NCI-H1417 treated with DMSO at 0.1 percent for 48 hours (cell line): ENCODE measurements at regions not wholly inside any gene's neighbourhood (a gene's known extent, or its start where the extent isn't known, plus 50 kb on each side); places are given as distances from the start of the nearest gene placed in this dataset.

ENCODE experiments used
- DNase-seq: peaks from one replicate; lab custom pipeline; 2025; lab: John Stamatoyannopoulos, UW

GRCh38 chr3:147589016-147589415 is 179.9 kb downstream of the ZIC1 start:
- DNase-seq = no peak

DNA sequence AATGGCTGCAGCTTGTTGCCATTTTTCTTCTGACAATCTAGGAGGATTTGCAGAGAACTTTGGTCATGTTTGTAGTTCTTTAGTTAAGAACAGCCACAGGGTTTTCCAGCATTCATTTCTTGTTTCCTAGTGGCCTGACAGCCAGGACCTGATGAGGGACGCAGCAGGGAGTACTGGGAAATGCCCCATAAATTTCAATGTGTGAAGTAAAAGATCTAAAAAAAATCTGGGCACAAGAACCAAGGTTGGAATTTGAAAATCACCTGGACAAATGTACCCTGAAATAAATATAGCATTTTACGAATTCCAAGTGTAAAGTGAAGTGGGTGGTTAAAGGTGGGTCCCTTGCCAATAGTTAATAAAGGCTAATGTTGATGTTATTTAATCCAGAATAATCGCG is 195.0 kb downstream of the ZIC1 start:
- no peak for DNase-seq

GRCh38 chr3:147613725-147614124 is 204.6 kb downstream of the ZIC1 start:
- no peak for DNase-seq

- DNase-seq = no peak
Measured at GRCh38 chr3:147614210-147614609, 205.0 kb downstream of the ZIC1 start.

- no peak for DNase-seq
Measured at GRCh38 chr3:147615035-147615434, 205.9 kb downstream of the ZIC1 start.

DNA sequence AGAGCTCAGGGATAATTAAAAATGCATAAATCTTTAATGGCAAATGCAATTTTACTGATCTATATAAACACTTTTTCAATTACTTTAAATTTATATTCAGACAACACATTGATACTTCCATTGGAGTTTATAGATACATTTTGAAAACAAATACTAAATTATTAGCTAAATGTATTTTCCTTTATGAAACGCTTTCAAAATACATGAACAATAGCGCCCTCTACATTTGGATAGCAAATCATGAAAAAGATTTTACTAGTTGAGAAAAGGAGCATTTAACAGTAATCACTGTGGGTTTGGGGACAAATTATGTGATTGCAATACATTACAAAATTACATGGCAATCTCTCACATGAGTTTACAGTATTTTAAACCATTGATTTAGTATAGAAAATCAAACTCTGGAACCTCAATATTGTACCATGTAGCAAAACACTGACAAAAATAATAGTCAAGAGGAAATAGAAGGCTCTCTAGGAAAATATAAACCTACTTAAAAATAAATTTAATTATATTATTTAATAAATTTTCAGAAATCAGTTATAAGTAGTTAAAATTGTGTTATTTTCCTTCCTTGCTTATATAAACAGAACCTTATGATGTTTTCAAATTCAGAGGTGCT is 207.9 kb downstream of the ZIC1 start:
- no peak for DNase-seq

DNA sequence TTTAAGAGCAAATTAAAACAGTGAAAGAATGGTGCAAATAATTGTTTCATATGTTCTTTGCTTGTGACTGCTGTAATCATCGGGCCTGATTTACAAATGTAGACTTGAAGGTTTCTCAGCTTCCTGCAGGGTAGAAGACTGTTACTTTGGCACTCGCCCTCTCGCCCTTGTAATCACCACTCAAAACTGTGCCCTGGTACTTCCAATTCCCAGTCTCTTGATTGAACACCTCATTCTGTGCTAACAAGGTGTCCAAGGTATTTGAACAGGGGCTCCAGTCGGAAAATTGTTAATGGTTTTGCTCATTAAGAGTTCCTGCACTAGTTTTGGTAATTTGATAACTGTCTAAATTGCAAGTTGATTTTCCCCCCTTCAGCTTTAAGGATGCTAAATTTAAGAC is 209.5 kb downstream of the ZIC1 start:
- no peak for DNase-seq

GRCh38 chr3:147619921-147620560 is 210.9 kb downstream of the ZIC1 start:
- DNase-seq = no peak

DNA sequence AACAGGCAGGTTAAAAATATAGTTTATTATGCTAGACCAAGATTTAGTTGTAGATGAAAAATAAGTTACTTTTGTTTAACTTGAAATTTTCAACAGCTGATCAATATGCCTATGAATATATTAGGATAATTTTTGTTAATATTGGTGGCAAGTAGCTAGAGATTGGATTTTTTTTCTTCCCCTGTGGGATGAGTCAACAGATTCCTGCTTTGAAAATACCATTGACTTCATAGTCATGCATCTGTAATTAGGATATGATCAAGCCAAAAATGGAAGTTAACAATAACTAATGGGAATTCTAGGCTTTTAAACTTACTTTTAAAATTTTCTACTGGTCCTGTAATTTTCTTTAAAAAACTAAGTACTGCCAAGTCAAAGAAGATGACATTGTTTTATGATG is 211.7 kb downstream of the ZIC1 start:
- DNase-seq = no peak

DNA sequence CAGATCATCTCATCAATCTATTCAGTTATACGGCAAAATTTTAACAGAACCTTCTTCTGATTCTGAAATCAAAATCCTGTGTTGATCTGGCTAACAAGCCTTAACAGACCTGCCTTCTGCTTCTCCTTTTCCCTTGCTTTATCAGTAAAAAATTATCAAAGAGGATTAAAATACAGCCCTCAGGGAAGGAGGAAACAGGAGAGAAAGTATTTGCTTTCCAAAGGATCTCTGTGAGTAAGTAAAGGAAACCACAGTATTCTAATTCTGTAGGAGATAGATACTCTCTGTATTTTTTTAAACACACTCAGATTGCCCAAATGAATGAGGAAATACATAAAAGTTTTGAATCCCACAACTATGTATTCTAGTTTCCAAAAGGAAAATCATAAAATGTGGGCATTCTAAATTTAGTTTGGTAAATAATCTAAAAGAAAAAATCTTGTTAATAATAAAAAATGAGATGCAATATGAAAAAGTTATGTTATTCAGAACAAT is 221.8 kb downstream of the ZIC1 start:
- no peak for DNase-seq

- no peak for DNase-seq
Measured at GRCh38 chr3:147640781-147641180, 231.6 kb downstream of the ZIC1 start.

DNA sequence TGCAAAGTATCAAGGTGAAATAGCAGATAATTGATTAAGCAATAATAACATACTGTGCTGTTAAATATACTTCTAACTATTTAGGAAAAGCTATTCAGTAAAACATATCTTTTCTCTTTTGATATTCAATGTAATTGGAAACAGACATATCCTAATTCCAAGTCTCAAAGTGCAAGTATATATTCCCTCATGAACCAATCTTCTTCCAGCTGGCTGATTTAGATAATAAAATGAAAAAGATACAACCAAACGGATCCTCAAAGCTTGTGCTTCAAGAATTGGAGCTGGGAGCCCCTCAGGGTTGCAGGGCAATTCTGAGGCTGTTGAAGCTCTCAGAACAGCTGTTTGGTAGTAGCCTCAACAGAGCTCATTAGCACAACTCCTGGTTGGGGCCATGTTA is 236.6 kb downstream of the ZIC1 start:
- DNase-seq = no peak

DNA sequence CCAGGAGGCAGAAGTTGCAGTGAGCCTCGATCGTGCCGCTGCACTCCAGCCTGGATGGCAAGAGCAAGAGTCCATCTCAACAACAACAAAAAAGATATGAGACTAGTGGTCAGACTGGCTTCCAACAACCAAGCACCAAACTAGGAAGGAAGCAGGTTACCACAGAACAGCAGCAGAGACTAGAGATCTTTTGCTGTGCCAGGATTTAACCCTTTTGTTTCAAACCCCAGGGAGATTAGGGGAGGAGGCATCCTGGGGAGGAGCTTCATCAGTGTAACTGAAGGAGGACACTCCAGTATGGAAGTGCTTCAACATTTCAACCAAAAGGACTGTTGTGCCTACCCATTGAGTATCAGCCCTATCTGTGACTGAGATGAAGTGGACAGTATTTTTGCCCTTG is 240.3 kb downstream of the ZIC1 start:
- no peak for DNase-seq

- no peak for DNase-seq
Measured at GRCh38 chr3:147651107-147651778, 242.1 kb downstream of the ZIC1 start.

DNA sequence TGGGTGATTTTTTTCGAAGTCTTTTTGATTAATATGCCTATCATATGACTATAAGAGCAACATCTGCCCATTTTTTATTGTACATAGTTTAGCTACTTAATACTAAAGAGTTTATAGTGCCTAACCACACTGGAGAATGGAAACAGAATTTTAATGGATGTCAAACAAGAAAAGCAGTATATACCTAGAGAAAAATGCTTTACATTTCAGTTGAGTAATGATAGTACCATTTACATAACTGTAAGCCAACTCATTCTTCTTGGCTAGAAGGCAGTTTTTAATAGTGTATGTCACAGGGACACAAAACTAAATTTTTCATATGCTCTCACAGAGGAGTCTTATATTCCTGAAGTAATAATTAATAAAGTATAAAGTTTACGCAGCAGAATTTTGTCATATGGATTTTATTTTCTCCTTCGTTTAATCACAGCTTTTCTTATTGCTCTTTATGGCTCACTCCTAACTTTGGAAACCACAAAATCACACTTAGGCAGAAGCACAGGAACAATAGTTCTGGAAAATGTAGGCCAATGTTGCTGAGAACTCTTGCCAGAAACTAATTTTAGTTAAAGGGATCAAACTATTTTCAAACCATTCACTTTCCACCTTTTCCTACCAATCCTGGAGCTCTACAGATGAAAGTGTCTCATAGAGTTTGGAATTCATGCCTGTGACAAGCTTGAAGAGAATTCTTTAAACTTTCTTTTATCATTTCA is 243.6 kb downstream of the ZIC1 start:
- DNase-seq = no peak

DNA sequence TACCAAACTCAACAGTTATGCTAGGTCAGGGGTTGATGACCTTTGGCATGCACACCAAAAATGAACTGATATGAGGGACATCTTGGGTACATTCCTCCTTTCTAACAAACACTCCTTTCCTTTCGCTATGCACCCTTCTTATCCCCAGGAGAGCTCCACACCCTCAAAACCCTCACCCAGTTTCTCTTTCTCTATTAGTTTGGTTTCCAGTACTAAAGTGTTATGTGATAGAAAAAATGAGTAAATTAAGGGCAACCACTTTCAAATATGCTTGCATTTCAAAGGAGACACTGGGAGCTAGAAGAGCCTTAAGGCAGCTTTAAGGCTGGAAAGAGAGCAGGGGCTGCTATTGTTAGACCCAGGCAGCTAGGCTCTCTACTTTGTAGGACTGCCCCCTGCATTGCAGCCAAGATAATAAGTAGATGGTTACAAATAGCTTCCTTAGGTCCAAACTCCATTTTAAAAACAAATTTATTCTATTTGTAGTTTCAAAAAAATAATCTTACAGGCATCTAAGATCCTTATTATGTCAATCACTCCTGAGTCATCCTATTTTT is 244.3 kb downstream of the ZIC1 start:
- no peak for DNase-seq

- no peak for DNase-seq
Measured at GRCh38 chr3:147654827-147655226, 245.7 kb downstream of the ZIC1 start.

DNA sequence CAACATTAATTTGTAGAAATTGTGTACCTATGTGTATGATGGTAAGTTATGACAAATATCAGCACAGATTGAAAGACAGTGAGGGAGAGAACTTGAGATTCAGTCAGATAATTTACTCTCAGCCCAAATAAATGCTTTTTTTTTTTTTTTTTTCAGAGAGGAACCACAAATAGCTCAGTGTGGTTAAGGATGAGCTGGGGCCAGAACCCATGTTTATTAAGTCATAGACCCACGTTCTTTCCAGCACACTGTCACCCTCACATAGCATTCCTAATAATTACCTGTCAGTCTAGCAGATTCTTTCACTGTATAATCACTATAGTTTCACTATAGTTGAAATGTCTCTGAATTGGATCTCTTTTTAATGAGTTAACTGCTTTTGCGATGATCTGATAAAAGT is 246.1 kb downstream of the ZIC1 start:
- no peak for DNase-seq

- DNase-seq = no peak
Measured at GRCh38 chr3:147656023-147656422, 246.9 kb downstream of the ZIC1 start.

GRCh38 chr3:147661916-147662315 is 252.8 kb downstream of the ZIC1 start:
- peak; percentile 75 for DNase-seq

DNA sequence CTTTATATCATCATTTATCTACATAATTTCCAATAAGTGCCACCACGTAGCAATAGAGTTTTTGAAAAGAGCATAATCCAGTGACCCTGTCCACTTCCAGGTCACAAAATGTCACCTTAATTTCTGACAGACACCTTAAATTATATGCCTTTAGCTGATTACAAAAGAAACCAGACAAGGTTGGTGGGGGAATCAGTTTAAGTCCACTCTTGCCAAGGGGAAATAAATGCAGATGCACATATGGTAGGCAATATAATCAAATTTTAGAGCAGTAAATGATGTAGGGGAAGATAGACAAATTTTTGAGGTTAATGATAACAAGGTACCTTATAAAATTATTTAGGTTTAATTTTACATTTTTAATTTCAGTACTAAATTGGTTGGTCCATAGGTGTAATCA is 253.5 kb downstream of the ZIC1 start:
- no peak for DNase-seq

- no peak for DNase-seq
Measured at GRCh38 chr3:147669077-147669476, 259.9 kb downstream of the ZIC1 start.
